Body of pancreas (tissue), 4 donors: ENCODE measurements at regions not wholly inside any gene's neighbourhood (a gene's known extent, or its start where the extent isn't known, plus 50 kb on each side); places are given as distances from the start of the nearest gene placed in this dataset.

Experiments used
- POLR2A ChIP-seq, 3 donors: fragments of 450-650 bp; IDR thresholded peaks; one replicate each; pipeline ENCODE4 v1.6.1; 2016; ENCODE audit warnings: antibody characterized with exemption in 3 of 3, mild to moderate bottlenecking in 2 of 3
- TF ChIP-seq, protein P1 (sequence below), 7 experiments: fragments of 450-650 bp in 4 of 7; fragments of 200-600 bp in 3 of 7; sonication (generic) in 3 of 7; IDR thresholded peaks; one replicate each; pipeline ENCODE4 v1.5.1; 2016 to 2019; ENCODE audit warnings: antibody characterized with exemption in 7 of 7

GRCh38 chr6:149150301-149150700 lies 167.2 kb upstream of the TAB2 start:
- TF ChIP-seq, protein P1, sequence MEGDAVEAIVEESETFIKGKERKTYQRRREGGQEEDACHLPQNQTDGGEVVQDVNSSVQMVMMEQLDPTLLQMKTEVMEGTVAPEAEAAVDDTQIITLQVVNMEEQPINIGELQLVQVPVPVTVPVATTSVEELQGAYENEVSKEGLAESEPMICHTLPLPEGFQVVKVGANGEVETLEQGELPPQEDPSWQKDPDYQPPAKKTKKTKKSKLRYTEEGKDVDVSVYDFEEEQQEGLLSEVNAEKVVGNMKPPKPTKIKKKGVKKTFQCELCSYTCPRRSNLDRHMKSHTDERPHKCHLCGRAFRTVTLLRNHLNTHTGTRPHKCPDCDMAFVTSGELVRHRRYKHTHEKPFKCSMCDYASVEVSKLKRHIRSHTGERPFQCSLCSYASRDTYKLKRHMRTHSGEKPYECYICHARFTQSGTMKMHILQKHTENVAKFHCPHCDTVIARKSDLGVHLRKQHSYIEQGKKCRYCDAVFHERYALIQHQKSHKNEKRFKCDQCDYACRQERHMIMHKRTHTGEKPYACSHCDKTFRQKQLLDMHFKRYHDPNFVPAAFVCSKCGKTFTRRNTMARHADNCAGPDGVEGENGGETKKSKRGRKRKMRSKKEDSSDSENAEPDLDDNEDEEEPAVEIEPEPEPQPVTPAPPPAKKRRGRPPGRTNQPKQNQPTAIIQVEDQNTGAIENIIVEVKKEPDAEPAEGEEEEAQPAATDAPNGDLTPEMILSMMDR (IDR thresholded peaks at IDR 0.05): no peak
- no peak for TF ChIP-seq POLR2A (IDR thresholded peaks at IDR 0.05)
